K562 (cell line): ENCODE measurements at regions not wholly inside any gene's neighbourhood (a gene's known extent, or its start where the extent isn't known, plus 50 kb on each side); places are given as distances from the start of the nearest gene placed in this dataset.

Experiments used
- KDM5B ChIP-seq: fragments of 200-600 bp; sonication (generic); IDR thresholded peaks from 2 replicates; pipeline ENCODE4 v1.6.1; 2012; ENCODE audit warnings: low read depth, mild to moderate bottlenecking, moderate library complexity, low read length, control low read depth, inconsistent platforms; ENCODE audit not compliant: insufficient replicate concordance
- MEF2A ChIP-seq: IDR thresholded peaks from 2 replicates; pipeline ENCODE4 v1.6.1; 2011; ENCODE audit warnings: low read depth, mild to moderate bottlenecking, low read length, moderate library complexity; ENCODE audit not compliant: control insufficient read depth
- NRF1 ChIP-seq, 2 experiments: fragments of 450-650 bp; IDR thresholded peaks in 1 of 2; conservative IDR thresholded peaks in 1 of 2; 2 replicates each; pipeline ENCODE4 v1.6.1; 2014; ENCODE audit warnings: mild to moderate bottlenecking in 2 of 2
- TAF1 ChIP-seq: IDR thresholded peaks from 2 replicates; pipeline ENCODE4 v1.6.1; 2011; ENCODE audit warnings: mild to moderate bottlenecking, low read length, moderate library complexity; ENCODE audit not compliant: insufficient read depth, control insufficient read depth, severe bottlenecking; ENCODE audit errors: extremely low read depth
- TBP ChIP-seq: optimal IDR thresholded peaks from 2 replicates; pipeline ENCODE3; 2011; ENCODE audit warnings: low read depth, low read length, improper control_type of control experiment
- ZNF140 ChIP-seq: fragments of 250-450 bp; sonication (Bioruptor Pico); IDR thresholded peaks from 2 replicates; pipeline ENCODE4 v1.8.0; 2021; ENCODE audit warnings: moderate library complexity, mild to moderate bottlenecking, inconsistent platforms
- ZNF143 ChIP-seq: sonication (generic); formaldehyde crosslinking; IDR thresholded peaks from 2 replicates; pipeline ENCODE4 v1.9.0; 2022; ENCODE audit warnings: mild to moderate bottlenecking, missing genetic modification reagents
- TF ChIP-seq, protein P1 (sequence below), 2 experiments: IDR thresholded peaks; 2 replicates each; pipeline ENCODE4 v1.6.1; 2011; ENCODE audit warnings: borderline replicate concordance in 1 of 2, control low read depth in 1 of 2, low read depth in 1 of 2, low read length in 1 of 2, mild to moderate bottlenecking in 1 of 2, mixed read lengths in 1 of 2, moderate library complexity in 1 of 2; ENCODE audit not compliant: insufficient read depth in 1 of 2, insufficient read length in 1 of 2, poor library complexity in 1 of 2, severe bottlenecking in 1 of 2; ENCODE audit errors: extremely low read depth in 1 of 2
- TF ChIP-seq, protein P2 (sequence below): fragments of 250-450 bp; sonication (Bioruptor Pico); IDR thresholded peaks from 2 replicates; pipeline ENCODE4 v1.4.0; 2020; ENCODE audit warnings: mild to moderate bottlenecking, moderate library complexity, borderline replicate concordance
- TF ChIP-seq, protein P3 (sequence below): fragments of 250-450 bp; sonication (Bioruptor Pico); IDR thresholded peaks from 2 replicates; pipeline ENCODE4 v1.5.0; 2020; ENCODE audit warnings: mild to moderate bottlenecking, borderline replicate concordance
- TF ChIP-seq, protein P4 (sequence below), 2 experiments: fragments of 450-650 bp; formaldehyde crosslinking in 1 of 2; IDR thresholded peaks; 2 replicates each; pipeline versions ENCODE4 v1.4.0 to v1.6.1; 2014 to 2020; ENCODE audit warnings: mild to moderate bottlenecking in 2 of 2, borderline replicate concordance in 1 of 2, low read depth in 1 of 2
- TF ChIP-seq, protein P5 (sequence below): sonication (generic); formaldehyde crosslinking; IDR thresholded peaks from 2 replicates; pipeline ENCODE4 v1.9.0; 2022; ENCODE audit warnings: mild to moderate bottlenecking, missing genetic modification reagents

DNA sequence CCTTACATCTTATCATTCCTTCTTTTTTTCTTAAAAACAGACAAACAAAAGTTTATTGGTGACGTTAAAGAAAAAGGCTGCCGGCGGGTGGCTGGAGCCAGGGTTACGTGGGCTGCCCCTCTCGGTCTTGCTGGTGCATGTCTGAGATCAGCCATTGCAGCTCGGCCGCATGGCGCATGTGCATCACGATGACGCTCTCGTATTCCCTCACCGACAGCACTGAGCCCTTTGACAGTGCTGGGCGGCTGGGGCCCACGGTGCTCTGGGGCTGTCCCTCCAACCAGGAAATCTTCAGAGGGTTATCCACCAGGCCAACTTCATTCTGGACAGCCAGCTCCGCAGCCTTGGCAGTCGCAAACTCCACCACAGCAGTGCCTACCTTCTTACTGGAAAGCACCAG, 1081.8 kb upstream of the TMEFF2 start (continued):
- TF ChIP-seq, protein P1, sequence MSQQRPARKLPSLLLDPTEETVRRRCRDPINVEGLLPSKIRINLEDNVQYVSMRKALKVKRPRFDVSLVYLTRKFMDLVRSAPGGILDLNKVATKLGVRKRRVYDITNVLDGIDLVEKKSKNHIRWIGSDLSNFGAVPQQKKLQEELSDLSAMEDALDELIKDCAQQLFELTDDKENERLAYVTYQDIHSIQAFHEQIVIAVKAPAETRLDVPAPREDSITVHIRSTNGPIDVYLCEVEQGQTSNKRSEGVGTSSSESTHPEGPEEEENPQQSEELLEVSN (IDR thresholded peaks at IDR 0.05; ENCODE audit: borderline replicate concordance in 1 of 2, extremely low read depth in 1 of 2, insufficient read depth in 1 of 2, insufficient read length in 1 of 2, low read depth in 1 of 2, low read length in 1 of 2, poor library complexity in 1 of 2, severe bottlenecking in 1 of 2) = no peak
- peak; percentile 73 to 78 for TF ChIP-seq NRF1 (conservative IDR thresholded peaks at IDR 0.05 in 1 of 2, IDR thresholded peaks at IDR 0.05 in 1 of 2)
- peak; percentile 30 for TF ChIP-seq KDM5B
- TF ChIP-seq, protein P2, sequence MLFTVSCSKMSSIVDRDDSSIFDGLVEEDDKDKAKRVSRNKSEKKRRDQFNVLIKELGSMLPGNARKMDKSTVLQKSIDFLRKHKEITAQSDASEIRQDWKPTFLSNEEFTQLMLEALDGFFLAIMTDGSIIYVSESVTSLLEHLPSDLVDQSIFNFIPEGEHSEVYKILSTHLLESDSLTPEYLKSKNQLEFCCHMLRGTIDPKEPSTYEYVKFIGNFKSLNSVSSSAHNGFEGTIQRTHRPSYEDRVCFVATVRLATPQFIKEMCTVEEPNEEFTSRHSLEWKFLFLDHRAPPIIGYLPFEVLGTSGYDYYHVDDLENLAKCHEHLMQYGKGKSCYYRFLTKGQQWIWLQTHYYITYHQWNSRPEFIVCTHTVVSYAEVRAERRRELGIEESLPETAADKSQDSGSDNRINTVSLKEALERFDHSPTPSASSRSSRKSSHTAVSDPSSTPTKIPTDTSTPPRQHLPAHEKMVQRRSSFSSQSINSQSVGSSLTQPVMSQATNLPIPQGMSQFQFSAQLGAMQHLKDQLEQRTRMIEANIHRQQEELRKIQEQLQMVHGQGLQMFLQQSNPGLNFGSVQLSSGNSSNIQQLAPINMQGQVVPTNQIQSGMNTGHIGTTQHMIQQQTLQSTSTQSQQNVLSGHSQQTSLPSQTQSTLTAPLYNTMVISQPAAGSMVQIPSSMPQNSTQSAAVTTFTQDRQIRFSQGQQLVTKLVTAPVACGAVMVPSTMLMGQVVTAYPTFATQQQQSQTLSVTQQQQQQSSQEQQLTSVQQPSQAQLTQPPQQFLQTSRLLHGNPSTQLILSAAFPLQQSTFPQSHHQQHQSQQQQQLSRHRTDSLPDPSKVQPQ (CRISPR knock-in tag) = no peak
- no peak for TF ChIP-seq ZNF143
- TF ChIP-seq, protein P3, sequence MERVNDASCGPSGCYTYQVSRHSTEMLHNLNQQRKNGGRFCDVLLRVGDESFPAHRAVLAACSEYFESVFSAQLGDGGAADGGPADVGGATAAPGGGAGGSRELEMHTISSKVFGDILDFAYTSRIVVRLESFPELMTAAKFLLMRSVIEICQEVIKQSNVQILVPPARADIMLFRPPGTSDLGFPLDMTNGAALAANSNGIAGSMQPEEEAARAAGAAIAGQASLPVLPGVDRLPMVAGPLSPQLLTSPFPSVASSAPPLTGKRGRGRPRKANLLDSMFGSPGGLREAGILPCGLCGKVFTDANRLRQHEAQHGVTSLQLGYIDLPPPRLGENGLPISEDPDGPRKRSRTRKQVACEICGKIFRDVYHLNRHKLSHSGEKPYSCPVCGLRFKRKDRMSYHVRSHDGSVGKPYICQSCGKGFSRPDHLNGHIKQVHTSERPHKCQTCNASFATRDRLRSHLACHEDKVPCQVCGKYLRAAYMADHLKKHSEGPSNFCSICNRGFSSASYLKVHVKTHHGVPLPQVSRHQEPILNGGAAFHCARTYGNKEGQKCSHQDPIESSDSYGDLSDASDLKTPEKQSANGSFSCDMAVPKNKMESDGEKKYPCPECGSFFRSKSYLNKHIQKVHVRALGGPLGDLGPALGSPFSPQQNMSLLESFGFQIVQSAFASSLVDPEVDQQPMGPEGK (CRISPR knock-in tag) = no peak
- TF ChIP-seq TAF1 = no peak
- no peak for TF ChIP-seq MEF2A
- no peak for TF ChIP-seq ZNF140
- TF ChIP-seq, protein P4, sequence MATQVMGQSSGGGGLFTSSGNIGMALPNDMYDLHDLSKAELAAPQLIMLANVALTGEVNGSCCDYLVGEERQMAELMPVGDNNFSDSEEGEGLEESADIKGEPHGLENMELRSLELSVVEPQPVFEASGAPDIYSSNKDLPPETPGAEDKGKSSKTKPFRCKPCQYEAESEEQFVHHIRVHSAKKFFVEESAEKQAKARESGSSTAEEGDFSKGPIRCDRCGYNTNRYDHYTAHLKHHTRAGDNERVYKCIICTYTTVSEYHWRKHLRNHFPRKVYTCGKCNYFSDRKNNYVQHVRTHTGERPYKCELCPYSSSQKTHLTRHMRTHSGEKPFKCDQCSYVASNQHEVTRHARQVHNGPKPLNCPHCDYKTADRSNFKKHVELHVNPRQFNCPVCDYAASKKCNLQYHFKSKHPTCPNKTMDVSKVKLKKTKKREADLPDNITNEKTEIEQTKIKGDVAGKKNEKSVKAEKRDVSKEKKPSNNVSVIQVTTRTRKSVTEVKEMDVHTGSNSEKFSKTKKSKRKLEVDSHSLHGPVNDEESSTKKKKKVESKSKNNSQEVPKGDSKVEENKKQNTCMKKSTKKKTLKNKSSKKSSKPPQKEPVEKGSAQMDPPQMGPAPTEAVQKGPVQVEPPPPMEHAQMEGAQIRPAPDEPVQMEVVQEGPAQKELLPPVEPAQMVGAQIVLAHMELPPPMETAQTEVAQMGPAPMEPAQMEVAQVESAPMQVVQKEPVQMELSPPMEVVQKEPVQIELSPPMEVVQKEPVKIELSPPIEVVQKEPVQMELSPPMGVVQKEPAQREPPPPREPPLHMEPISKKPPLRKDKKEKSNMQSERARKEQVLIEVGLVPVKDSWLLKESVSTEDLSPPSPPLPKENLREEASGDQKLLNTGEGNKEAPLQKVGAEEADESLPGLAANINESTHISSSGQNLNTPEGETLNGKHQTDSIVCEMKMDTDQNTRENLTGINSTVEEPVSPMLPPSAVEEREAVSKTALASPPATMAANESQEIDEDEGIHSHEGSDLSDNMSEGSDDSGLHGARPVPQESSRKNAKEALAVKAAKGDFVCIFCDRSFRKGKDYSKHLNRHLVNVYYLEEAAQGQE (IDR thresholded peaks at IDR 0.05; ENCODE audit: borderline replicate concordance) = no peak
- TF ChIP-seq, protein P4 (CRISPR knock-in tag; IDR thresholded peaks at IDR 0.05; ENCODE audit: low read depth) = no peak
- TF ChIP-seq, protein P5, sequence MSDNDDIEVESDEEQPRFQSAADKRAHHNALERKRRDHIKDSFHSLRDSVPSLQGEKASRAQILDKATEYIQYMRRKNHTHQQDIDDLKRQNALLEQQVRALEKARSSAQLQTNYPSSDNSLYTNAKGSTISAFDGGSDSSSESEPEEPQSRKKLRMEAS (CRISPR knock-in tag) = peak; percentile 83
- no peak for TF ChIP-seq TBP
